Peyer's patch (tissue), 4 donors: ENCODE measurements at regions not wholly inside any gene's neighbourhood (a gene's known extent, or its start where the extent isn't known, plus 50 kb on each side); places are given as distances from the start of the nearest gene placed in this dataset.
"Not testable (repeated sequence)": the region's sequence is repeated elsewhere in the genome, so short reads cannot be mapped to it uniquely, and the experiment has no call there.

ENCODE experiments used
- DNase-seq, 3 donors: peaks; one replicate each; pipeline ENCODE4 v3.0.0-alpha.2; 2017 to 2019
- H3K27ac ChIP-seq, 4 donors: fragments of 200-600 bp; sonication (generic); one replicate each; pipeline ENCODE4 v1.5.1; 2016 to 2019
- H3K27me3 ChIP-seq, 2 donors: fragments of 200-600 bp; sonication (generic); one replicate each; pipeline ENCODE4 v1.5.1; 2019
- H3K36me3 ChIP-seq, 3 donors: fragments of 200-600 bp; sonication (generic); one replicate each; pipeline ENCODE4 v1.5.1; 2016 to 2019
- H3K4me1 ChIP-seq, 4 donors: fragments of 200-600 bp; sonication (generic); one replicate each; pipeline ENCODE4 v1.5.1; 2016 to 2019
- H3K4me3 ChIP-seq, 4 donors: fragments of 200-600 bp; sonication (generic); 1 replicate in 3 of 4; 2 replicates in 1 of 4; pipeline ENCODE4 v1.5.1; 2016 to 2019; ENCODE audit warnings: mild to moderate bottlenecking in 1 of 4
- H3K9me3 ChIP-seq, 4 donors: fragments of 200-600 bp; sonication (generic); one replicate each; pipeline ENCODE4 v1.5.1; 2016 to 2019; ENCODE audit warnings: mild to moderate bottlenecking in 1 of 4
- CTCF ChIP-seq, 6 experiments: fragments of 450-650 bp in 4 of 6; fragments of 200-600 bp in 2 of 6; sonication (generic) in 1 of 6; IDR thresholded peaks; one replicate each; pipeline ENCODE4 v1.5.1; 2017 to 2019; ENCODE audit warnings: antibody characterized with exemption in 6 of 6, mild to moderate bottlenecking in 3 of 6, moderate library complexity in 1 of 6
- POLR2A ChIP-seq, 2 donors: fragments of 450-650 bp; IDR thresholded peaks; one replicate each; pipeline ENCODE4 v1.5.1; 2017; ENCODE audit warnings: antibody characterized with exemption in 2 of 2, mild to moderate bottlenecking in 2 of 2, moderate library complexity in 2 of 2

DNA sequence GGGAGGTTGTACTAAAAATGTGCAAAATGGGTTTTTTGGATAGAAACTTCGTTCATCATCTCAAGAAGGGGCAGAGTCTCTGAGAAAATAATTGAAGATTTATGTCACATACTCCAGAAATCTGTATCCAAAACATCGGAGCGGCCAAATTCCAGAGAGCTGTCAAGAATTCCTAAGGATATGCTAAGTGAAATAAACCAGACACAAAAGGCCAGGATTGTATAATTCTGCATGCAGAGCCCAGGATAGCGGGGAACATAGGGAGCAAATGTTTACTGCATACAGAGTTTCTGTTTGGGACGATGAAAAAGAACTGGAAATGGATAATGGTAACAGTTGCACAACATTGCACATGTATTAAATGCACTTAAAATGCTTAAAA, 224.2 kb upstream of the AUTS2 start:
- Histone ChIP-seq H3K27me3 (no peaks in the 10 kb centered on the region), H3K4me1 (peaks cover 0 to 8% (median 0%) of the 10 kb centered on the region in 4 donors), H3K27ac (no peak overlapping the region), H3K4me3 (no peak overlapping the region), H3K9me3 (no peaks in the 10 kb centered on the region), H3K36me3 (no peaks in the 10 kb centered on the region)
- TF ChIP-seq POLR2A (IDR thresholded peaks at IDR 0.05) (no peak), CTCF (IDR thresholded peaks at IDR 0.05) (no peak)
- no peak for DNase-seq

GRCh38 chr7:69377191-69377590, 221.1 kb upstream of the AUTS2 start:
- H3K9me3 ChIP-seq, result no peaks in the 10 kb centered on the region
- no peak for DNase-seq
- no peak overlapping the region for H3K27ac ChIP-seq
- H3K27me3 ChIP-seq, result no peaks in the 10 kb centered on the region
- H3K4me1 ChIP-seq, result peaks cover 0 to 8% (median 0%) of the 10 kb centered on the region in 4 donors
- H3K4me3 ChIP-seq, result no peak overlapping the region
- TF ChIP-seq POLR2A (IDR thresholded peaks at IDR 0.05) (no peak), CTCF (IDR thresholded peaks at IDR 0.05) (no peak)
- no peaks in the 10 kb centered on the region for H3K36me3 ChIP-seq

- no peak for TF ChIP-seq POLR2A (IDR thresholded peaks at IDR 0.05)
- Histone ChIP-seq H3K4me3 (no peak overlapping the region), H3K27me3 (no peaks in the 10 kb centered on the region), H3K27ac (no peak overlapping the region), H3K36me3 (no peaks in the 10 kb centered on the region), H3K9me3 (no peaks in the 10 kb centered on the region), H3K4me1 (no peaks in the 10 kb centered on the region)
- DNase-seq, result no peak
Measured at GRCh38 chr7:69388452-69389137, 209.7 kb upstream of the AUTS2 start.

DNA sequence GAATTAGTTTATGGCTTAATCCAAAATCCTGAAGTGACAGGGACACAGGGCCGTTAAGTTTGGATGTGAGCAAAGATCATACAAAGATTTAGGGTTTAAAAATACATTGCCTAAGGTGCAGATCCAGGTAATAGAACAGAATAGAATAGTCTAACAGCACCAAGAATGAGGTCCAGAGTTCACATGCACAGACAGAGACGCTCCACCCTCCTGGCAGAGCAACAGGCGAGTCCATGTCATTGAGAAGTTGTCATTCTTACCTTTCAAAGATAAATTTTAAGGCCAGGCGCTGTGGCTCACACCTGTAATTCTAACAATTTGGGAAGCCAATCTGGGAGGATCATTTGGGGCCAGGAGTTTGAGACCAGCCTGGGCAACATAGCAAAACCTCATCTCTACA, 209.1 kb upstream of the AUTS2 start:
- DNase-seq, result no peak
- no peak overlapping the region for H3K4me3 ChIP-seq
- no peaks in the 10 kb centered on the region for H3K36me3 ChIP-seq
- H3K27ac ChIP-seq, result no peak overlapping the region
- no peaks in the 10 kb centered on the region for H3K9me3 ChIP-seq
- no peaks in the 10 kb centered on the region for H3K27me3 ChIP-seq
- no peaks in the 10 kb centered on the region for H3K4me1 ChIP-seq
- TF ChIP-seq CTCF (IDR thresholded peaks at IDR 0.05) (no peak), POLR2A (IDR thresholded peaks at IDR 0.05) (no peak)

DNA sequence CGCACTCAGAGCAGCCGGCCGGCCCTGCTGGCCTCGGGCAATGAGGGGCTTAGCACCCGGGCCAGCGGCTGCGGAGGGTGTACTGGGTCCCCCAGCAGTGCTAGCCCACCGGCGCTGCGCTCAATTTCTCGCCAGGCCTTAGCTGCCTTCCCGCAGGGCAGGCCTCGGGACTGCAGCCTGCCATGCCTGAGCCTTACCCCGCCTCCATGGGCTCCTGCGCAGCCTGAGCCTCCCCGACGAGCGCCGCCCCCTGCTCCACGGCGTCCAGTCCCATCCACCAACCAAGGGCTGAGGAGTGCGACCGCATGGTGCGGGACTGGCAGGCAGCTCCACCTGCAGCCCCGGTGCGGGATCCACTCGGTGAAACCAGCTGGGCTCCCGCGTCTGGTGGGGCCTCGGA, 204.4 kb upstream of the AUTS2 start:
- H3K4me3 ChIP-seq, H3K36me3 ChIP-seq, DNase-seq, H3K9me3 ChIP-seq, H3K4me1 ChIP-seq, H3K27me3 ChIP-seq, H3K27ac ChIP-seq: not testable (repeated sequence)

GRCh38 chr7:69395061-69395714, 203.1 kb upstream of the AUTS2 start:
- no peaks in the 10 kb centered on the region for H3K27me3 ChIP-seq
- no peak overlapping the region for H3K4me3 ChIP-seq
- H3K4me1 ChIP-seq, result no peaks in the 10 kb centered on the region
- TF ChIP-seq CTCF (IDR thresholded peaks at IDR 0.05), result no peak
- no peak for TF ChIP-seq POLR2A (IDR thresholded peaks at IDR 0.05)
- H3K9me3 ChIP-seq, result no peaks in the 10 kb centered on the region
- DNase-seq, result no peak
- no peak overlapping the region for H3K27ac ChIP-seq
- H3K36me3 ChIP-seq, result no peaks in the 10 kb centered on the region
